GM12878 (cell line): ENCODE measurements at regions not wholly inside any gene's neighbourhood (a gene's known extent, or its start where the extent isn't known, plus 50 kb on each side); places are given as distances from the start of the nearest gene placed in this dataset.

Source experiments
- ATAC-seq: fragments of 200-7000 bp; cut with Tn5 transposase; 3 replicates; pipeline ENCODE4 v1.9.1; 2020; ENCODE audit warnings: mild to moderate bottlenecking, moderate library complexity
- BruUV-seq: library from RNA; stranded (reverse); fragments of 400-500 nt; replicated peaks from 2 replicates; lab custom pipeline; 2021; lab: Mats Ljungman, UMichigan
- CTCF ChIA-PET: fragments of 300-600 bp; sonication (Branson Sonifier 250); formaldehyde crosslinking; extraction: SDS; loops from one replicate; lab custom pipeline; 2021; ENCODE audit warnings: inconsistent platforms; lab: Yijun Ruan, JAX
- POLR2A ChIA-PET: fragments of 350-600 bp; formaldehyde crosslinking; extraction: SDS; loops from one replicate; lab custom pipeline; 2021; ENCODE audit warnings: inconsistent platforms; lab: Charles Lee
- RAD21 ChIA-PET: fragments of 300-600 bp; sonication (Branson Sonifier 250); formaldehyde crosslinking; loops from one replicate; lab custom pipeline; 2023; ENCODE audit warnings: antibody characterized with exemption; ENCODE audit not compliant: unreplicated experiment; lab: Charles Lee
- SMC1A ChIA-PET: fragments of 300-600 bp; sonication (Branson Sonifier 250); formaldehyde crosslinking; loops from one replicate; lab custom pipeline; 2023; ENCODE audit not compliant: unreplicated experiment, uncharacterized antibody; lab: Charles Lee
- DNase-seq: peaks from one replicate; pipeline ENCODE4 v3.0.0-alpha.2; 2011; ENCODE audit warnings: low read depth, low spot score
- FAIRE-seq: peaks from 3 replicates; lab custom pipeline; 2011; peaks lifted over from hg19 to GRCh38; lab: Jason Lieb, UNC
- H2AFZ ChIP-seq: 2 replicates; pipeline ENCODE4 v1.6.0; 2011; ENCODE audit warnings: low read depth, low read length, control low read depth; ENCODE audit not compliant: control insufficient read depth
- H3K27ac ChIP-seq: 2 replicates; pipeline ENCODE4 v1.5.1; 2011; ENCODE audit warnings: control low read depth; ENCODE audit not compliant: control insufficient read depth, insufficient read depth
- H3K27me3 ChIP-seq, 2 experiments: replicated peaks in 1 of 2; 2 replicates each; pipeline versions ENCODE4 v1.6.0 to v1.6.1; 2011; ENCODE audit warnings: low read length in 1 of 2; ENCODE audit not compliant: control insufficient read depth in 2 of 2, insufficient read depth in 2 of 2
- H3K36me3 ChIP-seq, 2 experiments: 2 replicates each; pipeline ENCODE4 v1.5.1; 2011; ENCODE audit warnings: low read length in 1 of 2; ENCODE audit not compliant: control insufficient read depth in 2 of 2, insufficient read depth in 2 of 2
- H3K4me1 ChIP-seq: 2 replicates; pipeline ENCODE4 v1.6.1; 2011; ENCODE audit warnings: mild to moderate bottlenecking, low read length, moderate library complexity, mixed read lengths; ENCODE audit not compliant: control insufficient read depth, insufficient read depth
- H3K4me2 ChIP-seq: 2 replicates; pipeline ENCODE4 v1.6.0; 2011; ENCODE audit warnings: control low read depth; ENCODE audit not compliant: control insufficient read depth, insufficient read depth
- H3K4me3 ChIP-seq: fragments of 200-600 bp; sonication (generic); 2 replicates; pipeline ENCODE4 v1.5.1; 2016
- H3K79me2 ChIP-seq: 2 replicates; pipeline ENCODE4 v1.6.0; 2011; ENCODE audit warnings: low read length; ENCODE audit not compliant: control insufficient read depth, insufficient read depth
- H3K9ac ChIP-seq: 2 replicates; pipeline ENCODE4 v1.8.0; 2011; ENCODE audit warnings: low read length, control low read depth, mixed read lengths; ENCODE audit not compliant: control insufficient read depth, insufficient read depth
- H3K9me3 ChIP-seq: replicated peaks from 3 replicates; pipeline ENCODE4 v1.5.1; 2011; ENCODE audit warnings: mild to moderate bottlenecking, low read length; ENCODE audit not compliant: control insufficient read depth, insufficient read depth
- H4K20me1 ChIP-seq: 2 replicates; pipeline ENCODE4 v1.6.0; 2011; ENCODE audit not compliant: control insufficient read depth, insufficient read depth
- ATF2 ChIP-seq: IDR thresholded peaks from 2 replicates; pipeline ENCODE4 v1.6.1; 2012; ENCODE audit warnings: low read length, inconsistent platforms
- BCL3 ChIP-seq: IDR thresholded peaks from 2 replicates; pipeline ENCODE4 v1.6.1; 2011; ENCODE audit warnings: borderline replicate concordance, low read depth, mild to moderate bottlenecking, moderate library complexity, low read length; ENCODE audit not compliant: insufficient read depth, poor library complexity, severe bottlenecking
- WGBS: methylation state at CpG from one replicate; pipeline ENCODE4 v1.1.6; 2016; ENCODE audit warnings: low lambda C conversion rate; ENCODE audit not compliant: insufficient replicate concordance, insufficient coverage; ENCODE audit errors: missing lambda C conversion rate; 5-methylcytosine and 5-hydroxymethylcytosine counted together
- in situ Hi-C: fragments of 300-500 bp; cut with MboI; formaldehyde crosslinking; loops from 9 replicates; pipeline ENCODE4 v1.14.3; 2018; ENCODE audit warnings: mixed read lengths
- intact Hi-C: fragments of 100-400 bp; cut with micrococcal nuclease; formaldehyde crosslinking; loops from one replicate; pipeline ENCODE4 v1.14.2; 2022; ENCODE audit not compliant: unreplicated experiment
- TF ChIP-seq, protein P1 (sequence below), 3 experiments: IDR thresholded peaks in 2 of 3; conservative IDR thresholded peaks in 1 of 3; 2 replicates each; pipeline ENCODE4 v1.5.1; 2011; ENCODE audit warnings: low read depth in 3 of 3, low read length in 3 of 3, mild to moderate bottlenecking in 3 of 3, control low read depth in 2 of 3, moderate library complexity in 2 of 3, inconsistent platforms in 1 of 3, mixed read lengths in 1 of 3; ENCODE audit not compliant: control insufficient read depth in 2 of 3, insufficient read depth in 1 of 3; ENCODE audit errors: extremely low read depth in 1 of 3

DNA sequence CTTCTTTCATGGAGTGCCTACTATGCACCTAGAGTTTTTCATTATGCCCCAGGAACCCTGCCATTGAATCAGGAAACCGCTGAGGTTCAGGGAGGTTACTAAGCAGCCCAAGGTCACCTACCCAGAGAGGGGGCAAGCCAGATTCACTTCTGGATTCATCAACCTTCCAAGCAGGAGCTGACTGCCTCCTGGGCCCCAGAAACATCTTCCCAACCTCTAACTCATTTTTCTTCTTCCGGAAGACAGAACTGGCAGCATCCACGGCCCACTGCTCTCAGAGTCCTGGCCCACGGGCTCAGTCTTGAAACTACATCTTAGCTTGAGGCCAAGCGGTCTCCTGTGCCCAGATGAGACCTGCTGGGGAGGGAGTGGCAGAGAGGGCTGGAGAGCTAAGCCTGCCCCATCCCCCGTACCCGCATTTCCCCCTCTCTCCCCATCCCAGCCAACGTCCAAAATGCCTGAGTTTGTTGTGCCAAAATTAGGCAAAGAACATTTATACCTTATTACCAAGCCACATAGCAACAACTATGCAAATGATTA, 281.0 kb downstream of the CDC5L start:
- 45% methylated on average over 8 of the region's 8 CpGs for whole genome bisulfite sequencing
- DNase-seq = no peak
- ChIA-PET CTCF (interaction anchor here (0.7 to 3.3 kb wide), 16 partner anchors 8 to 1254 kb away, joined by 3 to 22 read pairs (median 4); no protein-coding TSS in a partner anchor), RAD21 (interaction anchor here (1.0 to 1.4 kb wide), 6 partner anchors 13 to 1254 kb away, joined by 3 to 5 read pairs (median 4); no protein-coding TSS in a partner anchor)
- H3K27me3 ChIP-seq = no peaks in the 10 kb centered on the region; a peak in 2 of 4 replicates
- TF ChIP-seq, protein P1, sequence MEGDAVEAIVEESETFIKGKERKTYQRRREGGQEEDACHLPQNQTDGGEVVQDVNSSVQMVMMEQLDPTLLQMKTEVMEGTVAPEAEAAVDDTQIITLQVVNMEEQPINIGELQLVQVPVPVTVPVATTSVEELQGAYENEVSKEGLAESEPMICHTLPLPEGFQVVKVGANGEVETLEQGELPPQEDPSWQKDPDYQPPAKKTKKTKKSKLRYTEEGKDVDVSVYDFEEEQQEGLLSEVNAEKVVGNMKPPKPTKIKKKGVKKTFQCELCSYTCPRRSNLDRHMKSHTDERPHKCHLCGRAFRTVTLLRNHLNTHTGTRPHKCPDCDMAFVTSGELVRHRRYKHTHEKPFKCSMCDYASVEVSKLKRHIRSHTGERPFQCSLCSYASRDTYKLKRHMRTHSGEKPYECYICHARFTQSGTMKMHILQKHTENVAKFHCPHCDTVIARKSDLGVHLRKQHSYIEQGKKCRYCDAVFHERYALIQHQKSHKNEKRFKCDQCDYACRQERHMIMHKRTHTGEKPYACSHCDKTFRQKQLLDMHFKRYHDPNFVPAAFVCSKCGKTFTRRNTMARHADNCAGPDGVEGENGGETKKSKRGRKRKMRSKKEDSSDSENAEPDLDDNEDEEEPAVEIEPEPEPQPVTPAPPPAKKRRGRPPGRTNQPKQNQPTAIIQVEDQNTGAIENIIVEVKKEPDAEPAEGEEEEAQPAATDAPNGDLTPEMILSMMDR (IDR thresholded peaks at IDR 0.05 in 2 of 3, conservative IDR thresholded peaks at IDR 0.05 in 1 of 3; ENCODE audit: control insufficient read depth in 2 of 3, extremely low read depth in 1 of 3, insufficient read depth in 1 of 3, low read depth in 3 of 3, low read length in 3 of 3) = 0 out of 6 replicates have a peak, but pooled peaks of 1 of the 3 experiments have one; percentile 10
- TF ChIP-seq BCL3 (no peak), ATF2 (no peak)
- TF ChIP-seq, all 136 proteins: peak for 1
- H2AFZ ChIP-seq = no peak overlapping the region
- H3K4me2 ChIP-seq = no peak overlapping the region
- FAIRE-seq (no peak), ATAC-seq (no peak)
- H3K27ac ChIP-seq = no peak overlapping the region
- no peak overlapping the region for H3K4me3 ChIP-seq
- H3K4me1 ChIP-seq = no peaks in the 10 kb centered on the region
- H3K9ac ChIP-seq = no peak overlapping the region
- ChIA-PET POLR2A (no interaction called here), SMC1A (interaction anchor here (0.6 to 2.4 kb wide), 11 partner anchors 9 to 1253 kb away, joined by 3 to 9 read pairs (median 4); no protein-coding TSS in a partner anchor)
- H4K20me1 ChIP-seq = no peaks in the 10 kb centered on the region
- H3K36me3 ChIP-seq = no peaks in the 10 kb centered on the region
- H3K79me2 ChIP-seq = no peaks in the 10 kb centered on the region
- BruUV-seq = no TSS peak
- intact Hi-C loops (loop anchor here (10.0 kb wide), 1 partner anchor 266 kb away; no protein-coding TSS in a partner anchor), in situ Hi-C loops (no loop called here)
- H3K9me3 ChIP-seq = no peaks in the 10 kb centered on the region; the same call in 2 of the 3 replicates
